ENCODE measurements at regions not wholly inside any gene's neighbourhood (a gene's known extent, or its start where the extent isn't known, plus 50 kb on each side); places are given as distances from the start of the nearest gene placed in this dataset.

- Histone ChIP-seq H3K9me3 (ENCODE audit: control insufficient read depth, insufficient read depth, low read depth, low read length) (no peaks in the 10 kb centered on the region), H3K4me3 (ENCODE audit: low read depth, low read length) (no peak overlapping the region), H3K4me1 (ENCODE audit: control insufficient read depth, insufficient read depth, low read length) (peaks cover 6% of the 10 kb centered on the region), H3K27ac (ENCODE audit: extremely low read depth, low read depth, low read length) (no peak overlapping the region), H3K36me3 (ENCODE audit: control insufficient read depth in 2 of 2, insufficient read depth in 1 of 2, low read length in 2 of 2) (no peaks in the 10 kb centered on the region)
- TF ChIP-seq ZNF747 (tag by site-specific recombination; IDR thresholded peaks at IDR 0.05), result no peak
- TF ChIP-seq ZNF423 (tag by site-specific recombination; IDR thresholded peaks at IDR 0.05), result no peak
- no peak for TF ChIP-seq ZNF596 (tag by site-specific recombination; IDR thresholded peaks at IDR 0.05)
- TF ChIP-seq ZNF280D (tag by site-specific recombination; IDR thresholded peaks at IDR 0.05), result no peak
- no peak for TF ChIP-seq SCRT1 (tag by site-specific recombination; IDR thresholded peaks at IDR 0.05; ENCODE audit: borderline replicate concordance)
- TF ChIP-seq PATZ1 (tag by site-specific recombination; IDR thresholded peaks at IDR 0.05), result no peak
- no peak for TF ChIP-seq ZNF837 (tag by site-specific recombination; IDR thresholded peaks at IDR 0.05)
- no peak for TF ChIP-seq GLIS1 (tag by site-specific recombination; IDR thresholded peaks at IDR 0.05)
- TF ChIP-seq, protein P1, sequence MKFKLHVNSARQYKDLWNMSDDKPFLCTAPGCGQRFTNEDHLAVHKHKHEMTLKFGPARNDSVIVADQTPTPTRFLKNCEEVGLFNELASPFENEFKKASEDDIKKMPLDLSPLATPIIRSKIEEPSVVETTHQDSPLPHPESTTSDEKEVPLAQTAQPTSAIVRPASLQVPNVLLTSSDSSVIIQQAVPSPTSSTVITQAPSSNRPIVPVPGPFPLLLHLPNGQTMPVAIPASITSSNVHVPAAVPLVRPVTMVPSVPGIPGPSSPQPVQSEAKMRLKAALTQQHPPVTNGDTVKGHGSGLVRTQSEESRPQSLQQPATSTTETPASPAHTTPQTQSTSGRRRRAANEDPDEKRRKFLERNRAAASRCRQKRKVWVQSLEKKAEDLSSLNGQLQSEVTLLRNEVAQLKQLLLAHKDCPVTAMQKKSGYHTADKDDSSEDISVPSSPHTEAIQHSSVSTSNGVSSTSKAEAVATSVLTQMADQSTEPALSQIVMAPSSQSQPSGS (tag by site-specific recombination; IDR thresholded peaks at IDR 0.05; ENCODE audit: low read depth), result no peak
- no peak for TF ChIP-seq HIC1 (tag by site-specific recombination; IDR thresholded peaks at IDR 0.05)
- TF ChIP-seq KLF10 (tag by site-specific recombination; IDR thresholded peaks at IDR 0.05), result no peak
- no peak for TF ChIP-seq ZNF544 (tag by site-specific recombination; IDR thresholded peaks at IDR 0.05)
- no peak for TF ChIP-seq ZNF335 (tag by site-specific recombination; conservative IDR thresholded peaks at IDR 0.05)
- no peak for TF ChIP-seq TCF7L2 (IDR thresholded peaks at IDR 0.05; ENCODE audit: borderline replicate concordance, low read depth, low read length)
- no peak for TF ChIP-seq SP3 (tag by site-specific recombination; IDR thresholded peaks at IDR 0.05)
- no peak for TF ChIP-seq ZBTB8A (tag by site-specific recombination; IDR thresholded peaks at IDR 0.05)
- TF ChIP-seq ZNF16 (tag by site-specific recombination; IDR thresholded peaks at IDR 0.05; ENCODE audit: low read depth), result no peak
- no peak for TF ChIP-seq ZNF121 (tag by site-specific recombination; IDR thresholded peaks at IDR 0.05)
- no peak for TF ChIP-seq ZNF302 (tag by site-specific recombination; IDR thresholded peaks at IDR 0.05; ENCODE audit: low read depth)
- no peak for TF ChIP-seq HOXD13 (CRISPR knock-in tag; IDR thresholded peaks at IDR 0.05; ENCODE audit: borderline replicate concordance)
- ChIA-PET CTCF (interaction anchor here (0.6 to 2.9 kb wide), 29 partner anchors 8 to 320 kb away, joined by 3 to 61 read pairs (median 5); no protein-coding TSS in a partner anchor), POLR2A (interaction anchor here (1.6 to 2.7 kb wide), 2 partner anchors 12 to 20 kb away, joined by 5 to 12 read pairs; no protein-coding TSS in a partner anchor)
Observed at GRCh38 chr17:51435171-51435552, 174.8 kb downstream of the UTP18 start.
